Activated gamma-delta T cell (primary cell): ENCODE measurements at regions not wholly inside any gene's neighbourhood (a gene's known extent, or its start where the extent isn't known, plus 50 kb on each side); places are given as distances from the start of the nearest gene placed in this dataset.

Experiments used
- DNase-seq: peaks from one replicate; lab custom pipeline; 2025; lab: John Stamatoyannopoulos, UW

GRCh38 chr10:56622335-56622973 lies 261.4 kb upstream of the ZWINT start:
- DNase-seq, result no peak

- no peak for DNase-seq
Measured at GRCh38 chr10:56606202-56606601, 245.1 kb upstream of the ZWINT start.

- DNase-seq, result no peak
Measured at GRCh38 chr10:56605051-56605450, 244.0 kb upstream of the ZWINT start.

DNA sequence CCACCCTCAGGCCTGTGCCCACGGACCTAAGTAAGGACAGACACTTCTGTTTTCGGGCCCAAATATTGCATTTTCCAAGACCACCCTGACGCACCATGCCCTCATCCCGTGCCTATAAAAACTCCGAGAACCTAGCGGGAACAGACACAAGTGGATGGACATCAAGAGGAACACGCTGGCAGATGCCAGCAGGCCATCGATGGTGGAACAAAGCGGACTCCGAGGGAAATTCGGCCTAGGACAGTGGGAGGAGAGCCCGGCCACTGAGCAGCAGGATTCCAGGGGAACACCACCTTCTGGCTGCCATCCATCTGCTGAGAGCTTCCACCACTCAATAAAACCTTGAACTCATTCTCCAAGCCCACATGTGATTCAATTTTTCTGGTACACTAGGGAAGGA lies 243.6 kb upstream of the ZWINT start:
- no peak for DNase-seq

- no peak for DNase-seq
Measured at GRCh38 chr10:56599201-56599600, 238.1 kb upstream of the ZWINT start.

DNA sequence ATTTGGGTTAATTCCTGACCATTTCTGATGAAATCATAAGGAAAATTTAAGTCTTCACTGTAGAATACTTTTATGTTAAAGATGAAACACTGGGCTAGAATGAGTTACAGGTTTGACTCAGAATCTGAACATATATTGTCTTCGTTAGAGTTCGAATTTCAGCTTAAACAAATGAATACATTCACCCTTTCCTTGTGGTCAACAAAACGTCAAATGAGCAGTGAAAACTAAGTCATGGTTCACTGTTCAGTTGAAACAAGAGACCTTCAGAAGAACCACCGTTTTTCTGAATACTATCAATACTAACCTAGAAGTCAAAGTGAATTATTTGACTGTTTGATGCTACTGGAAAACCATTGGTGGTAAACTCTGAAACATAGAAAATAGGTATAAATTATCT lies 235.2 kb upstream of the ZWINT start:
- DNase-seq, result no peak

DNA sequence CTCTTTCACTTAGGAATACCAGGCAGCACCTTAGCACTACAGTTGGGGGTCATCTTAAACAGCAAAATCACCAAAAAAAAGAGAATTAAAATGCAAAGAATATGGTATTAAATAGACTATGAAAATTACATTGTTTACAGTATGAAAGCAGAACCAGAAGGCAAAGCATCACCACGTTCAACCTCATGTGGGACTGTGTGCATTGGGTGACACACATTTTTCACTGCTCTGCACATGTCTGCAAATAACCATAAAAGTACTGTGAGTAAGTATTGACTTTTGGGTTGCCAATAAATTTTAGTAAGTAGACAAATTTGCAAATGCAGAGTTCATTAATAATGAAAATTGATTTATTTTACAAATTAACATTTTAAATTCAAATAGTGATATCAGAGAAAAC lies 232.1 kb upstream of the ZWINT start:
- no peak for DNase-seq

DNA sequence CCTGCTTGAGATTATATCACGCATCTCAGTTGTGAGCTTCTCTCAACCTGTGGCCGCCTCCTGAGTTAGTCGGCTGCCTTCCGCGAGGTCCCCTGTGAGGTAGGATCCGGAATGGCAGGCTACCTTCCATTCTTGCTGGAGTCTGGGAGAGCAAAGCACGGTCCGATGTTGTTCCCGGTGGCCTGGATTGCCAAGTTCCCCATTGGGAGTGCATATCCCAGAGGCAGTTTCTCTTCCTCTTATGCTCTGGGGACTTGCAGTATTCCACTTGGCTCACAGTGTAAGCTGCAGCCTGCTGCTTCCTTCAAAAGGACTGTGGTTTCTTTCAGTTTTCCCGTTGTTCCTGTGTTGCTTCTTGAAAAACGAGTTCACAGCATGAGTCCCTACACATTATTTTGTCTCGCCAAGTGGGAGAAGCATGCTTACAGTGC lies 225.4 kb upstream of the ZWINT start:
- DNase-seq, result no peak

DNA sequence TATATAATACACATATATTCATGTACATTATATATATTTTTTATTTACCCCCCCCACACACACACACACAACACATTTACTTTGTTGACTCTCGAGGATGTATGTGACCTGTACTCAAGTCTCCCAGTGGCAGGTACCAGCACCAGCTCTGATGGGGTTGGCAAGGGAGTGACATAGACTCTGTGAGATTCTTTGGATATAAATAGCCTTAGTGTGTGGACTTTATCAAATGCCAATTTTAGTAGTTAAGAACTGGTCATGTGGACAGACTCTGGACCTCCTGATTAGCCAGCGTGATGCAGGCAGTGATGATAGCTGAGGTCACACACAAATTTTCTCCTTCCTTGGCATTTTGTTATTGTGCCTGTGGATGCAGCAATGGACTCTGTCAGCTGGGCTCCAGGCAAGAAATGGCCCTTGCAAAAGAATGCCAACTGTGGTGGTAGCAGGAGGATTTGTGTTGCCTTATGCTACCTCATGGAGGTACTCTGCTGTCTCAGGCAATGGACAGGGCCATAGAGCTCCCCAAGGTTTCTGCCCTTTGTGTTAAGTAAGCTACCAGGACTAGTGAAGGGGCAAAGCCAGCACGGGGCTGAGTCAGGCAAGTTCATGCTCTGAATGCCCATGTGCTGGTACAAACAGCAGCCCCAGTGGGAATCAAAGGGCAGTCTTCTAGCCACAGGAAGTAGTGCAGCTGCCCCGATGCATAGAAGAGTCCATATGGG lies 224.6 kb upstream of the ZWINT start:
- DNase-seq, result no peak

DNA sequence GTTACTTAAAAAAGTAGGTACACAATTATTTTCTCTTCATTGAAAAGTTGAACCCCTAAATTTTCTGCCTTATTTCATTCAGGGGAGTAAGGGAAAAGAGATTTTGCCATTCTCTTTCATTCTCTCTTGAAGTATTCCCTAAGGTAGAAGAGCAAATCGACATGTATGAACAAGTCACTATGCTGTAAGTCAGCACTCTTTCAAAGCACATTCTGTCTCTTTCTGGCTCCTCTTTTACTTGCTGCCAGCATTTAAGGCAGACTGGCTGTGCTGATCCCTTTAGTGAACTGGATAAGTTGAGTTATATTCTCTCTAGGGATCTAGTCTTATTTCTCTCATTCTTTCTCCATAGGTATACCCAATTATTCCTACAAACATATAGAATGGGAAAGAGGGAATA lies 222.3 kb upstream of the ZWINT start:
- no peak for DNase-seq

- no peak for DNase-seq
Measured at GRCh38 chr10:56567580-56567979, 206.5 kb upstream of the ZWINT start.

GRCh38 chr10:56561336-56561735 lies 200.3 kb upstream of the ZWINT start:
- no peak for DNase-seq

GRCh38 chr10:56551037-56551436 lies 190.0 kb upstream of the ZWINT start:
- no peak for DNase-seq

GRCh38 chr10:56547163-56547562 lies 186.1 kb upstream of the ZWINT start:
- DNase-seq, result no peak

- DNase-seq, result no peak
Measured at GRCh38 chr10:56537984-56538383, 176.9 kb upstream of the ZWINT start.

DNA sequence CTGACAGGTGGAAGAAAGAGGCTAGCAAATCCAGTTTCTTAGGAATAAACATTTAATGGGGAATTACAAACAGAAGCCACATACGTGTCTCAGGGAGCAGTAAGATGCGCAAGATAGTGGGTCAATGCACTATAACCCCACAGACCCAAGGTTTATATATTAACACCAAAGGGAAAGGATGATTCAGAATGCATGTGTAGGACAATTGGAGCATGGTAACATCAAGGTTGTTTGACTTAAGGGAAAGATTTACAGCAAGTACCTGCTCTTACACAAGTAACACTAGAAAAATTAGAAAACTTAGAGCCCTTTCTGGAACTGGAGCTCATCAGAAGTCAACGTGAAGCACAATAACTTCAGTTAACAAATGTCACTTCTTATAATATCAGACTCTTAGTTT lies 161.1 kb upstream of the ZWINT start:
- DNase-seq, result no peak

- DNase-seq, result no peak
Measured at GRCh38 chr10:56508562-56508961, 147.5 kb upstream of the ZWINT start.

DNA sequence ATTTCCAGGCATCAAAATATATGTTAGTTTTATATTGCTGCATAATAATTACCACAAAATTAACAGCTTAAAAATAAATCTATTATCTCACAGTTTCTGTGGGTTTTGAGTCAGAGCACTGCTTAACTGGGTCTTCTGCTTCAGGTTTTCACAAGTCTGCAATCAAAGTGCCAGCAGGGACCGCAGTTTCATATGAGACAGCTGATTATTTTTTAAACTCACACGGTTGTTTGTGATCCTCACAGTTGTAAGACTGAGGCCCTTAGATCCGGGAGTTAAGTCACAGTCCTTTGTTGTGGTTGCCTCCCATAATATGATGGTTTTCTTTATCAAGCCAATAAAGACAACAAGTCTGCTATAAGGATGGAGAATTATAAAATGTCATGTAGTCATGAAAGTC lies 146.0 kb upstream of the ZWINT start:
- DNase-seq, result no peak

GRCh38 chr10:56505555-56505954 lies 144.5 kb upstream of the ZWINT start:
- no peak for DNase-seq

GRCh38 chr10:56496186-56496486 lies 135.1 kb upstream of the ZWINT start:
- no peak for DNase-seq

GRCh38 chr10:56487746-56488145 lies 126.7 kb upstream of the ZWINT start:
- no peak for DNase-seq

DNA sequence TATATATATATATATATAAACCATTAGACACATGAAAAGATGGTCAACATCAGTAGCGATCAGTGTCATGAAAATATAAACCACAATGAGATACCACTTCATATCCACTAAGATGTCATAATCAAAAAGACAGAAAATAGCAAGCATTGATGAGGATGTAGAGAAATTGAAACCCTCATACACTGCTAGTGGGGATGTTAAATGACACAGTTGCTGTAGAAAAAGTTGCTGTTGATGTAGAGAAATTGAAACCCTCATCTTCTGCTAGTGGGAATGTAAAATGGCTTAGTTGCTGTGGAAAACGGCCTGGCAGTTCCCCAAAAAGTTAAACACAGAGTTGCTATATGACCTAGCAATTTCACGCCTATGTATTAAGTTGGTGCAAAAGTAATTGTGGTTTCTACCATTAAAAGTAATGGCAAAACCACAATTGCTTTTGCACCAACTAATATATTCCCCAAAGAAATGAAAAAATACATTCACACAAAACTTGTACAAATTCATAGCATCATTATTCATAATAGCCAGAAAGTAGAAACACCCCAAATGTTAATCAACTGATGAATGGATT lies 120.5 kb upstream of the ZWINT start:
- no peak for DNase-seq

DNA sequence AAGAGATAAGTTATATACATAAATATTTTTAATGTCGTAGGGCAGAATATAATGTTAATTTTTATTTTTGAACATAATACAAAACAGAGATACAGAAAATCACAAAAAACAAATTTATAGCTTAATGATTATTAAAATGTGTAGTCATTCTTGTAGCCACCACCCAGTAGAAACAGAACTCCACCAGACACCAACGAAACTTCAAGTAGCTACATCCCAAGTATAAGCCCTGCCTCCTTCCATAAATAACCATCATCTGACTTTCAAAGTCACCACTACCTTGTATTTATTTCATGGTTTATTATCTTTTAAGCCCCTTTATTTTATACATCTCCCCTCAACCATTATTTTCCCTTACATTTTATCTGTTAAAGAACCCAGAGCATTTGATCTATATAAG lies 111.9 kb upstream of the ZWINT start:
- DNase-seq, result no peak

DNA sequence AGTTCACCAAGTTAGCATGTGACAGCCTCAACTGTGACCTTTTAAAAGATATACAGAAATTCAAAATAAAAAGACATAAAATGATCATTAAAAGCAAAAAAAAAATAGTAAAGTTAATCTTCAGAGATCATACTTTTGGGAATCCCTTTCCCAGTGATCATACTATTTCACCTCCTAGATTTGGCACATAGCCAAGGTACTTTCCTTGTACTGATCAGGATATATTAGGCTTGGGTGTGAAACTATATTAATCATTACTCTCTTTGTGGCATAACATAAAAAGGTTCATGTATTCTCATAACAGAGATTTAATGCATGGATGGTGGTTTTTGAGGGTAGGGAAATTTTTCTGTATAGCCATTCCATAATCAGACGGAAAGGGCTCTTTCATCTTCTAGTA lies 109.6 kb upstream of the ZWINT start:
- no peak for DNase-seq
